ENCODE measurements at regions not wholly inside any gene's neighbourhood (a gene's known extent, or its start where the extent isn't known, plus 50 kb on each side); places are given as distances from the start of the nearest gene placed in this dataset.

DNA sequence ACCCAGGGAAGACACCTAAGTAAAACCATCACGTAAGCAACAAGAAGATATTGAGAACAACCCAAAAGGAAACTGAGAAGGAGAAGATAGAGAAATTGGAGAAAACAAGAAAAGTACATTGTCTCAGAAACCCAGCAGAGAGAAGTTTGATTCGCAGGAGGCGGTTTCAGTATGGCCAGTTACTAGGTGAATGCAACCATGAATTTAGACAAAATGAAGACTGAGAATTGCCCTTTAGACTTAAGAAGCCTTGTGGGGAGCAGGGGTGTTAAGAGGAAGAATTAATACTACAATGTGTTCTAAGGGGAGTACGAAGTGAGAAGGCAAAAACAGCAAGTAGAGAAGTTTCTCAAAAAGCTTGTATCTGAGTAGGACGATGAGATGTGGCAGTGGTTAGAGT, 229.3 kb upstream of the NEIL3 start:
- Histone ChIP-seq H3K4me3 (ENCODE audit: low read length, poor library complexity, severe bottlenecking) (no peak overlapping the region), H3K79me2 (ENCODE audit: insufficient read depth, low read length) (no peaks in the 10 kb centered on the region), H3K36me3 (ENCODE audit: insufficient read depth, low read length) (no peaks in the 10 kb centered on the region), H3F3A (ENCODE audit: low read depth) (no peaks in the 10 kb centered on the region), H3K4me2 (ENCODE audit: low read depth, low read length, poor library complexity, severe bottlenecking) (no peak overlapping the region), H2AFZ (ENCODE audit: low read length) (no peak overlapping the region), H3K9me3 (ENCODE audit: insufficient read depth, low read depth, low read length) (no peaks in the 10 kb centered on the region), H3K27me3 (ENCODE audit: insufficient read depth, low read length, poor library complexity, severe bottlenecking) (no peaks in the 10 kb centered on the region), H3K4me1 (ENCODE audit: insufficient read depth, low read length, poor library complexity, severe bottlenecking) (no peaks in the 10 kb centered on the region), H3K9ac (ENCODE audit: low read depth, low read length, poor library complexity, severe bottlenecking) (no peak overlapping the region), H3K9me2 (replicated peaks; ENCODE audit: low read depth, low read length) (no peaks in the 10 kb centered on the region), H4K20me1 (ENCODE audit: insufficient read depth, low read length, poor library complexity, severe bottlenecking) (no peaks in the 10 kb centered on the region)
- no peak for TF ChIP-seq EZH2phosphoT487 (IDR thresholded peaks at IDR 0.05; ENCODE audit: borderline replicate concordance)
- TF ChIP-seq, protein P1, sequence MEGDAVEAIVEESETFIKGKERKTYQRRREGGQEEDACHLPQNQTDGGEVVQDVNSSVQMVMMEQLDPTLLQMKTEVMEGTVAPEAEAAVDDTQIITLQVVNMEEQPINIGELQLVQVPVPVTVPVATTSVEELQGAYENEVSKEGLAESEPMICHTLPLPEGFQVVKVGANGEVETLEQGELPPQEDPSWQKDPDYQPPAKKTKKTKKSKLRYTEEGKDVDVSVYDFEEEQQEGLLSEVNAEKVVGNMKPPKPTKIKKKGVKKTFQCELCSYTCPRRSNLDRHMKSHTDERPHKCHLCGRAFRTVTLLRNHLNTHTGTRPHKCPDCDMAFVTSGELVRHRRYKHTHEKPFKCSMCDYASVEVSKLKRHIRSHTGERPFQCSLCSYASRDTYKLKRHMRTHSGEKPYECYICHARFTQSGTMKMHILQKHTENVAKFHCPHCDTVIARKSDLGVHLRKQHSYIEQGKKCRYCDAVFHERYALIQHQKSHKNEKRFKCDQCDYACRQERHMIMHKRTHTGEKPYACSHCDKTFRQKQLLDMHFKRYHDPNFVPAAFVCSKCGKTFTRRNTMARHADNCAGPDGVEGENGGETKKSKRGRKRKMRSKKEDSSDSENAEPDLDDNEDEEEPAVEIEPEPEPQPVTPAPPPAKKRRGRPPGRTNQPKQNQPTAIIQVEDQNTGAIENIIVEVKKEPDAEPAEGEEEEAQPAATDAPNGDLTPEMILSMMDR (conservative IDR thresholded peaks at IDR 0.05; ENCODE audit: low read length) = no peak

DNA sequence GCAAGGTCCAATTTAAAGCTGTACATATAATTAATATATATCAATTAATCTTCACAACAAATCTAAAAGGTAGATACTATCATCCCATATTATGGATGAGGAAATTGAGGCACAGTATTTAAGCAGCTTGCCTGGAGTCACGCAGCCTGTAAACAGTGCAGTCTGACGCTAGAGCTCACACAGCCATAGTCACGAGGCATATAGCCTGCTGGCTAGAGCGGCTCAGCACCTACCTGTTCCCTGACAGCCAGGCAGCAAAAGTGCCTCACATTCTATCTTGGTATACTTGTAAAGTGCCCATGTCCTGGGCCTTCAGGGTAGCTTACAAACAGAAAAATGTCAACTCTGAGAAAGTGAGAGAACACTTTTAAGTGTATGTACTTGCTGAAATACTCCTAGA, 222.6 kb upstream of the NEIL3 start:
- TF ChIP-seq EZH2phosphoT487 (IDR thresholded peaks at IDR 0.05; ENCODE audit: borderline replicate concordance) = no peak
- TF ChIP-seq, protein P1 (conservative IDR thresholded peaks at IDR 0.05; ENCODE audit: low read length) = no peak
- H3K4me1 ChIP-seq (ENCODE audit: insufficient read depth, low read length, poor library complexity, severe bottlenecking) = no peaks in the 10 kb centered on the region
- H3K79me2 ChIP-seq (ENCODE audit: insufficient read depth, low read length) = no peaks in the 10 kb centered on the region
- no peak overlapping the region for H2AFZ ChIP-seq (ENCODE audit: low read length)
- H3F3A ChIP-seq (ENCODE audit: low read depth) = no peaks in the 10 kb centered on the region
- no peaks in the 10 kb centered on the region for H4K20me1 ChIP-seq (ENCODE audit: insufficient read depth, low read length, poor library complexity, severe bottlenecking)
- no peaks in the 10 kb centered on the region for H3K9me3 ChIP-seq (ENCODE audit: insufficient read depth, low read depth, low read length)
- no peaks in the 10 kb centered on the region for H3K9me2 ChIP-seq (replicated peaks; ENCODE audit: low read depth, low read length)
- no peak overlapping the region for H3K4me3 ChIP-seq (ENCODE audit: low read length, poor library complexity, severe bottlenecking)
- H3K4me2 ChIP-seq (ENCODE audit: low read depth, low read length, poor library complexity, severe bottlenecking) = no peak overlapping the region
- H3K27me3 ChIP-seq (ENCODE audit: insufficient read depth, low read length, poor library complexity, severe bottlenecking) = no peaks in the 10 kb centered on the region
- H3K36me3 ChIP-seq (ENCODE audit: insufficient read depth, low read length) = no peaks in the 10 kb centered on the region
- no peak overlapping the region for H3K9ac ChIP-seq (ENCODE audit: low read depth, low read length, poor library complexity, severe bottlenecking)

DNA sequence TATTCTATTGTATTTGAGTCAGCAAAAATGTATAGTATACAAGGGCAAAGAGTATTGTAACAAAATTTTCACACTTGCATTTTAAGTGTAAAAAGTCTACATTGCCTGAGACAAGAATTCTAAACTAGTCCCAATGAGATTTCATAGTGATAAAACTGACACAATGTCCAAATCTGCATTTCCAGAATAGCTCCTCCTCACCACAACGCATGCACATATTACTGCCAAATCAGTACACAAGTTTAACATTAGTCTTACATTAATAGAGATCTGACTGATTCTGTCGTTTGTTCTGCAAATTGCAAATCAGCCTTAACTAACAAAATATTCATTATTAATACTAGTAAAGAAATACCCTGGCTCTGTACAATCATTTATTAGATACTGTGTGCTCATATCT, 222.2 kb upstream of the NEIL3 start:
- Histone ChIP-seq H3K79me2 (ENCODE audit: insufficient read depth, low read length) (no peaks in the 10 kb centered on the region), H3K9me3 (ENCODE audit: insufficient read depth, low read depth, low read length) (no peaks in the 10 kb centered on the region), H4K20me1 (ENCODE audit: insufficient read depth, low read length, poor library complexity, severe bottlenecking) (no peaks in the 10 kb centered on the region), H3F3A (ENCODE audit: low read depth) (no peaks in the 10 kb centered on the region), H3K9ac (ENCODE audit: low read depth, low read length, poor library complexity, severe bottlenecking) (no peak overlapping the region), H3K4me1 (ENCODE audit: insufficient read depth, low read length, poor library complexity, severe bottlenecking) (no peaks in the 10 kb centered on the region), H3K4me3 (ENCODE audit: low read length, poor library complexity, severe bottlenecking) (no peak overlapping the region), H3K4me2 (ENCODE audit: low read depth, low read length, poor library complexity, severe bottlenecking) (no peak overlapping the region), H3K36me3 (ENCODE audit: insufficient read depth, low read length) (no peaks in the 10 kb centered on the region), H3K27me3 (ENCODE audit: insufficient read depth, low read length, poor library complexity, severe bottlenecking) (no peaks in the 10 kb centered on the region), H3K9me2 (replicated peaks; ENCODE audit: low read depth, low read length) (no peaks in the 10 kb centered on the region), H2AFZ (ENCODE audit: low read length) (no peak overlapping the region)
- TF ChIP-seq, protein P1 (conservative IDR thresholded peaks at IDR 0.05; ENCODE audit: low read length) = no peak
- TF ChIP-seq EZH2phosphoT487 (IDR thresholded peaks at IDR 0.05; ENCODE audit: borderline replicate concordance) = no peak

Measured in Loucy (cell line).